GM23248 (cell line): ENCODE measurements at regions not wholly inside any gene's neighbourhood (a gene's known extent, or its start where the extent isn't known, plus 50 kb on each side); places are given as distances from the start of the nearest gene placed in this dataset.

Experiments used
- DNase-seq: peaks from one replicate; pipeline ENCODE4 v3.0.0-alpha.2; 2015
- H2AFZ ChIP-seq: fragments of 200-600 bp; sonication (generic); 2 replicates; pipeline ENCODE4 v1.6.1; 2016; ENCODE audit warnings: antibody characterized with exemption
- H3F3A ChIP-seq: fragments of 200-600 bp; sonication (generic); 2 replicates; pipeline ENCODE4 v1.6.1; 2016; ENCODE audit warnings: mild to moderate bottlenecking, antibody characterized with exemption, mixed run types; ENCODE audit not compliant: insufficient read depth
- H3K27ac ChIP-seq: fragments of 200-600 bp; sonication (generic); 2 replicates; pipeline ENCODE4 v1.5.1; 2016; ENCODE audit warnings: mild to moderate bottlenecking
- H3K27me3 ChIP-seq: fragments of 200-600 bp; sonication (generic); replicated peaks from 2 replicates; pipeline ENCODE4 v1.6.1; 2016; ENCODE audit warnings: mild to moderate bottlenecking; ENCODE audit not compliant: insufficient read depth
- H3K36me3 ChIP-seq: fragments of 200-600 bp; sonication (generic); 2 replicates; pipeline ENCODE4 v1.6.1; 2016; ENCODE audit warnings: low read depth, mild to moderate bottlenecking
- H3K4me1 ChIP-seq: fragments of 200-600 bp; sonication (generic); 2 replicates; pipeline ENCODE4 v1.6.1; 2016; ENCODE audit warnings: mild to moderate bottlenecking; ENCODE audit not compliant: insufficient read depth
- H3K4me2 ChIP-seq: fragments of 200-600 bp; sonication (generic); one replicate; pipeline ENCODE4 v1.6.1; 2016; ENCODE audit warnings: mild to moderate bottlenecking; ENCODE audit not compliant: unreplicated experiment
- H3K4me3 ChIP-seq: fragments of 200-600 bp; sonication (generic); 2 replicates; pipeline ENCODE4 v1.5.1; 2016; ENCODE audit warnings: mild to moderate bottlenecking
- H3K79me2 ChIP-seq: fragments of 200-600 bp; sonication (generic); 2 replicates; pipeline ENCODE4 v1.6.1; 2016; ENCODE audit warnings: mild to moderate bottlenecking; ENCODE audit not compliant: insufficient read depth
- H3K9ac ChIP-seq: fragments of 200-600 bp; sonication (generic); 2 replicates; pipeline ENCODE4 v1.6.1; 2016; ENCODE audit warnings: mild to moderate bottlenecking
- H3K9me2 ChIP-seq: fragments of 200-600 bp; sonication (generic); 2 replicates; pipeline ENCODE4 v1.6.1; 2016; ENCODE audit warnings: mixed run types, mild to moderate bottlenecking, moderate library complexity; ENCODE audit not compliant: insufficient read depth
- H3K9me3 ChIP-seq: fragments of 200-600 bp; sonication (generic); one replicate; pipeline ENCODE4 v1.6.1; 2017; ENCODE audit warnings: low read depth
- H4K20me1 ChIP-seq: fragments of 200-600 bp; sonication (generic); 2 replicates; pipeline ENCODE4 v1.6.0; 2016; ENCODE audit not compliant: insufficient read depth
- EZH2 ChIP-seq: fragments of 200-600 bp; sonication (generic); IDR thresholded peaks from 2 replicates; pipeline ENCODE4 v1.6.1; 2018; ENCODE audit warnings: antibody characterized with exemption, mild to moderate bottlenecking; ENCODE audit not compliant: insufficient read depth, poor library complexity, severe bottlenecking
- EZH2phosphoT487 ChIP-seq: fragments of 200-600 bp; sonication (generic); IDR thresholded peaks from 2 replicates; pipeline ENCODE4 v1.6.1; 2018; ENCODE audit warnings: antibody characterized with exemption, moderate library complexity, mild to moderate bottlenecking, low read depth; ENCODE audit not compliant: insufficient read depth
- WGBS, 2 experiments: methylation state at CpG; one replicate each; pipeline ENCODE4 v1.1.6; 2015 to 2017; ENCODE audit warnings: low lambda C conversion rate in 2 of 2, low coverage in 1 of 2; ENCODE audit errors: missing lambda C conversion rate in 2 of 2; 5-methylcytosine and 5-hydroxymethylcytosine counted together
- in situ Hi-C: fragments of 300-500 bp; cut with MboI; formaldehyde crosslinking; loops from 2 replicates; pipeline ENCODE4 v1.15.0; 2020

GRCh38 chr16:73152386-73153125 is 104.6 kb upstream of the ZFHX3 start:
- H3K9ac ChIP-seq, result no peak overlapping the region
- no peak for TF ChIP-seq EZH2
- TF ChIP-seq EZH2phosphoT487, result no peak
- H3K4me2 ChIP-seq, result no peak overlapping the region
- no peaks in the 10 kb centered on the region for H3F3A ChIP-seq
- no peaks in the 10 kb centered on the region for H4K20me1 ChIP-seq
- WGBS, 2 experiments, result 68 to 100% methylated on average over 2 to 7 of the region's 7 CpGs
- H3K36me3 ChIP-seq, result no peaks in the 10 kb centered on the region
- no peaks in the 10 kb centered on the region for H3K27me3 ChIP-seq
- H3K9me3 ChIP-seq, result no peaks in the 10 kb centered on the region
- no peak overlapping the region for H3K4me3 ChIP-seq
- H3K79me2 ChIP-seq, result no peaks in the 10 kb centered on the region
- in situ Hi-C loops, result no loop called here
- DNase-seq, result no peak
- no peaks in the 10 kb centered on the region for H3K9me2 ChIP-seq
- no peak overlapping the region for H2AFZ ChIP-seq
- H3K4me1 ChIP-seq, result no peaks in the 10 kb centered on the region
- no peak overlapping the region for H3K27ac ChIP-seq

- no peak for DNase-seq
- Histone ChIP-seq H3F3A (no peaks in the 10 kb centered on the region), H3K9ac (no peak overlapping the region)
These were observed 104.0 kb upstream of the ZFHX3 start for GRCh38 chr16:73151941-73152340.

DNA sequence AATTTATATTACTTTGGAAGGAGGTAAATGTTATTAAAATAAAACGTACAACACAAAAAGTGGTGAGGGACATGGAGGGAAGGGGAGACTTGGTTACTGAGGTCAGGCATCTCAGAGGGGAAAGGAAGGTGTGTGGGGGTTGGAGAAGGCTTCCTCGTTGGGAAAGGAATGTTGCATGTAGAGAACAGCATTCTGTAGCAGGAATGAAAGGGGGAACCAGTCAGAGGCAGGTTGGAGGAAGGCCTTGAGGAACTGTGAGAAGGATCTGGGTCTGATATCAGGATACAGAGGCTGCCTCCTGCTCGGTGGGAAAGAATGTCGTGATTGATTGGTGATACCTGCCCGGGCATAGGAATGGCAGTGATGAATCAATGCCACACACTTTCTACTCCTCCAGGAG is 103.3 kb upstream of the ZFHX3 start:
- Histone ChIP-seq H3F3A (no peaks in the 10 kb centered on the region), H3K4me3 (no peak overlapping the region), H3K9me2 (no peaks in the 10 kb centered on the region), H3K36me3 (no peaks in the 10 kb centered on the region), H2AFZ (no peak overlapping the region), H3K9ac (no peak overlapping the region), H3K4me1 (no peaks in the 10 kb centered on the region), H3K27me3 (no peaks in the 10 kb centered on the region), H3K79me2 (no peaks in the 10 kb centered on the region), H3K4me2 (no peak overlapping the region), H3K27ac (no peak overlapping the region), H4K20me1 (no peaks in the 10 kb centered on the region), H3K9me3 (no peaks in the 10 kb centered on the region)
- TF ChIP-seq EZH2 (no peak), EZH2phosphoT487 (no peak)
- WGBS, 2 experiments, result 37 to 43% methylated on average over 5 of the region's 5 CpGs
- no peak for DNase-seq
- in situ Hi-C loops, result no loop called here

More at GRCh38 chr16:73151941-73152340, 104.0 kb upstream of the ZFHX3 start:
- H3K27ac ChIP-seq, result no peak overlapping the region
- H3K9me3 ChIP-seq, result no peaks in the 10 kb centered on the region
- 84 to 85% methylated on average over 6 of the region's 6 CpGs for WGBS, 2 experiments
- no peak overlapping the region for H3K4me2 ChIP-seq
- H3K4me1 ChIP-seq, result no peaks in the 10 kb centered on the region
- no peaks in the 10 kb centered on the region for H3K36me3 ChIP-seq
- H4K20me1 ChIP-seq, result no peaks in the 10 kb centered on the region
- H2AFZ ChIP-seq, result no peak overlapping the region
- in situ Hi-C loops, result no loop called here
- TF ChIP-seq EZH2phosphoT487, result no peak
- TF ChIP-seq EZH2, result no peak
- no peaks in the 10 kb centered on the region for H3K27me3 ChIP-seq
- no peak overlapping the region for H3K4me3 ChIP-seq
- no peaks in the 10 kb centered on the region for H3K79me2 ChIP-seq
- H3K9me2 ChIP-seq, result no peaks in the 10 kb centered on the region

DNA sequence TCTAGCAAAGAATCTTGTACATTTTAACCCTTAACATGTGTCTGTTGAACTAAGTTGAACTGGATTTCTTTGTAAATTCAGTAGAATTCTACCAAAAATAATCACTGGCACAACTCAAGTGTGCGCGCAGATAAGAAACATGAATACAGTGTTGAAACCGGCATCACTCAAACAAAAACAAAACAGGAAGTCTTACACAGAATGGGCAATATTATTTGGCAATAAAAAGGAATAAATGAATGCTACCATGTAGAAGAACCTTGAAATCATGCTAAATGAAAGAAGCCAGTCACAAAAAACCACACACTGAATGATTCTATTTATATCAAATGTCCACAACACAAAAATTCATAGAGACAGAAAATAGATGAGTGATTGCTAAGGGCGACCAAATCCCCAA is 102.9 kb upstream of the ZFHX3 start:
- 90 to 95% methylated on average over 4 of the region's 4 CpGs for WGBS, 2 experiments
- no peak for TF ChIP-seq EZH2
- TF ChIP-seq EZH2phosphoT487, result no peak

More for the DNA sequence above, 102.9 kb upstream of the ZFHX3 start:
- in situ Hi-C loops, result no loop called here
- H3K4me1 ChIP-seq, result no peaks in the 10 kb centered on the region
- no peak overlapping the region for H3K4me2 ChIP-seq
- DNase-seq, result no peak
- H3K9me2 ChIP-seq, result no peaks in the 10 kb centered on the region
- H3K4me3 ChIP-seq, result no peak overlapping the region
- H3K36me3 ChIP-seq, result no peaks in the 10 kb centered on the region
- H3K27ac ChIP-seq, result no peak overlapping the region
- no peaks in the 10 kb centered on the region for H3F3A ChIP-seq
- no peaks in the 10 kb centered on the region for H4K20me1 ChIP-seq
- H3K79me2 ChIP-seq, result no peaks in the 10 kb centered on the region
- H3K9me3 ChIP-seq, result no peaks in the 10 kb centered on the region
- H3K27me3 ChIP-seq, result no peaks in the 10 kb centered on the region
- H3K9ac ChIP-seq, result no peak overlapping the region
- no peak overlapping the region for H2AFZ ChIP-seq
